GM10266 (cell line): ENCODE measurements at regions not wholly inside any gene's neighbourhood (a gene's known extent, or its start where the extent isn't known, plus 50 kb on each side); places are given as distances from the start of the nearest gene placed in this dataset.

Experiments
- DNase-seq: peaks from one replicate; pipeline ENCODE4 v3.0.0; 2012; ENCODE audit errors: extremely low spot score
- CTCF ChIP-seq: IDR thresholded peaks from 2 replicates; pipeline ENCODE4 v1.5.1; 2012; ENCODE audit warnings: mild to moderate bottlenecking, low read depth; ENCODE audit not compliant: control insufficient read depth, insufficient read depth; ENCODE audit errors: missing control alignments

- TF ChIP-seq CTCF, result no peak
- DNase-seq, result no peak
These were observed 112.6 kb downstream of the MACIR start for GRCh38 chr5:103371046-103371607.

- no peak for TF ChIP-seq CTCF
- DNase-seq, result no peak
These were observed 110.9 kb downstream of the MACIR start for GRCh38 chr5:103369125-103370120.

- no peak for DNase-seq
- no peak for TF ChIP-seq CTCF
These were observed 109.1 kb downstream of the MACIR start for GRCh38 chr5:103367702-103368101.

DNA sequence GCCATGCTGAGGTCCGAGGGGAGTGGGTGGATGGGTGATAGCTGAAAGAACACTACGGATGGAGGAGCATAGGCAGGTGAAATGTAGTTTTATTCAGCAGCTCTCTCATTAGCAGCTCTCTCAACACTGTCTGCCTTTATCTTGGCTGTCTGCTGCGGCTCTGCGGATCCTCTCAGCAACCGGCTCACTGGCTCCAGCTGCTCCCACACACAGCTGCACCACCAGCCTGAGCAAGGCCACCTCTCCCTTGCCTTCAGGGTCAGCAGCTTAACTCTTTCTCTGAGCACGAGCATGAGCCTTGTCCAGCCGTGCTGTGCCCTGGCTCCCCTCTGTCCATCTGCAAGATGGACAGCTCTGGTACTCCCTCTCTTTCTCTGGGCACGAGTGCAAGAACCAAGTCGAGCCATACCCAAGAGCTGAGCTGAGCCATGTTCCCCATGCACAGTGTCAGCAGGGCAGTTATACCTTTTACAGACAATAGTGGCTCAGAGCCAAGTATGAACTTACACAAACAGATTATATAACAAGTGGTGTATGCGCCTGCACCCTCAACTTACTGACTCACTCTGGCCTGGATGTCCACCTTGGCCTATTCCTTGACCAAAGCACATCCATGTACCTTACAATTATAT is 108.5 kb downstream of the MACIR start:
- no peak for DNase-seq
- no peak for TF ChIP-seq CTCF

DNA sequence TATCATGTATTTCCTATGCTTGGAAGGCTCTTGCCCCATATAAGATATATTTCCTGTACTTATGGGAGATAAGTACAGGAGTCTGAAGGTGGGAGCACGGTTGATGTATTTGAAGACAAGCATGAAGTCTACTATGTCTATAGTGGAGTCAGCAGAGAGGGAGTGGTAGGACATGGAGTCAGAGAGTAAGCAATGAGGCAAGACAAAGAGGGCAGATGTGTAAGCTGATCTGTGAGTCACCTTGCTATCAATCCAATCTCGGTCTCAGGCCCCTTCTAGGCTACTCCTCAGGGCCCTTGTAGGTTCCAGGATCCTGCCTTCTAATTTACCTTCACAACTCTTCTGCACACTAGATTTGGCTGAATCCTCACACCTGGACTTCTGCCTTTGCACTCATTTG is 105.5 kb downstream of the MACIR start:
- DNase-seq, result no peak
- no peak for TF ChIP-seq CTCF

DNA sequence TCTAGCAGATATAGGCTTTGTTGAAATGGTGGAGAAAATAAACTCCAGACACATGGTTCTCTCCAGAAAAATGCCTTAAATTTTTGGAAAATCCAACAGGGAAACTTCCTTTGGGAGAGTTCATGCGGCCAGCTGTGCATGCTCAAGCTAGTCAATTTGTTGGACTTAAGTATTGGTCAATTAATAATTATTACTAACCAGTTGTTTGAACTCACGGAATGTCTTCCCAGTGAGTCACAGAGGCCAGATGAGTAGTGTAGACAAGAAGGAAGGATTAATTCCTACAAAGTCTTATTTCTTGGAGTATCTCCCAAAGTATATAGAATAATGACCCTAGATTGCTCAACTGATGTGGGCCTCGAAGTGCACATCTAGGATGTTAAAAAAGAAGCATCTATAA is 103.6 kb downstream of the MACIR start:
- no peak for DNase-seq
- TF ChIP-seq CTCF, result no peak

DNA sequence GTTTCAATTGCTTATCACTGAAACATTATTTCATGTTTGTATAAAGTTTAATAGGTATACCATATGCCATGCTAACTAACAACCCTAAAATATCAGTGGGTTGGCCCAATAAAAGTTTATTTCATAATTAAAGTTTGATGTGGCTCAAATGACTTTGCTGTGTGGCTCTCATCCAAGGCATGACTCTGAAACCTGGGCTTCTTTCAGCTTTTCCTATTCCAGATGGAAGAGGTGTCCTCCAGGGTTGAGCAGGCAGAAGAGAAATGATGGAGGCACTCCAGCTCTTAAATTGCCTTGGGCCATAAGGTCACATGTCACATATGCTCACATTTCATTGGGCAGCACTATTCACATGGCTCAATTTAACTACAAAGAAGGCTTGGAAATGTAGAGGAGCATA is 101.9 kb downstream of the MACIR start:
- no peak for TF ChIP-seq CTCF
- no peak for DNase-seq
